ENCODE measurements at regions not wholly inside any gene's neighbourhood (a gene's known extent, or its start where the extent isn't known, plus 50 kb on each side); places are given as distances from the start of the nearest gene placed in this dataset.

GRCh38 chr18:21162786-21163185 lies 51.2 kb upstream of the ROCK1 start:
- H3K4me3 ChIP-seq (replicated peaks in 1 of 2; ENCODE audit: low read depth in 2 of 2, low read length in 2 of 2), result no peak overlapping the region
- no peak for TF ChIP-seq CTCF (IDR thresholded peaks at IDR 0.05; ENCODE audit: low read depth, low read length)
- no peak for DNase-seq (ENCODE audit: low read depth in 2 of 2)

DNA sequence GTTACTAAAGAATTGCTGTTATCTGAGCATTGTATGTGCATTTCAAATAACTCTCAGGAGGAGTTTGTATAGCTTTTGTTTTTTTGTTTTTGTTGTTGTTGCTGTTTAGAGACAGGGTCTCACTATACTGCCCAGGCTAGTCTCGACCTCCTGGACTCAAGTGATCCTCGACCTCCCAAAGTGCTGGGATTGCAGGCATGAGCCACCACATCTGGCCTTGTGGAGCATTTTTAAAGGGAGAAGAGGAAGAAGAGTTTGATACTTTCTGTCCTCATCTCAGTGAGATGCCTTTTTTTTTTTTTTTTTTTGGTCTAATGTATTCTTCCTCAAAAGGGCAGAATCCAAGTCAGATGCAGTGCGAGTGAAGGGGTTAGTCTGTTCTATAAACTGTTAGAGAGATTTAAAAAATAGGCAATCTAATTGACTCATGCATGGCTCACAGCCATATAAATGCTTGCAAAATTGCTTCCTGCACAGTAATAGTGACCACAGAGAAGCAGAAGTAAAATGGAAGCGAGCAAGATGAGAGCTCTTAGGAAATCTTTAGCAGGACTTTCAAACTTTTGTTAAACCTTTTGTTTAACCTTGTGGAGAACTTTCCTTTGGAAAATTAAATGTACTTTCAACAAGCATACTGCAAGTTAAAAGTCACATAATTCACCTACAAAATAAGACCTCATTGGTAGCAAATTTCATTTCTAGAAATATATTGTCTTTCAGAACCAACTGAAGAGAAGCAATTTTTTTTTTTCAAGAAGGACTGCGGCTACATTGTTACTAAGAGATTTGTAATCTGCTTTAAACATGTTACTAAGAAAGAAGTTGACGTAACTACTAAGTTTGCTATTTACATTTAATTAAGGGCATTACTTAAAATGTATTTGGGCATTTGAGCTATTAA lies 52.3 kb upstream of the ROCK1 start:
- DNase-seq (ENCODE audit: low read depth in 2 of 2), result peak; percentile 76 to 95

GRCh38 chr18:21164548-21165095 lies 53.0 kb upstream of the ROCK1 start:
- peak in 1 of 2 donors; percentile 50 for DNase-seq (ENCODE audit: low read depth in 2 of 2)
- TF ChIP-seq CTCF (IDR thresholded peaks at IDR 0.05; ENCODE audit: low read depth, low read length), result no peak
- no peak overlapping the region for H3K4me3 ChIP-seq (replicated peaks in 1 of 2; ENCODE audit: low read depth in 2 of 2, low read length in 2 of 2)

More for the DNA sequence above, 52.3 kb upstream of the ROCK1 start:
- no peak overlapping the region for H3K4me3 ChIP-seq (replicated peaks in 1 of 2; ENCODE audit: low read depth in 2 of 2, low read length in 2 of 2)
- no peak for TF ChIP-seq CTCF (IDR thresholded peaks at IDR 0.05; ENCODE audit: low read depth, low read length)

DNA sequence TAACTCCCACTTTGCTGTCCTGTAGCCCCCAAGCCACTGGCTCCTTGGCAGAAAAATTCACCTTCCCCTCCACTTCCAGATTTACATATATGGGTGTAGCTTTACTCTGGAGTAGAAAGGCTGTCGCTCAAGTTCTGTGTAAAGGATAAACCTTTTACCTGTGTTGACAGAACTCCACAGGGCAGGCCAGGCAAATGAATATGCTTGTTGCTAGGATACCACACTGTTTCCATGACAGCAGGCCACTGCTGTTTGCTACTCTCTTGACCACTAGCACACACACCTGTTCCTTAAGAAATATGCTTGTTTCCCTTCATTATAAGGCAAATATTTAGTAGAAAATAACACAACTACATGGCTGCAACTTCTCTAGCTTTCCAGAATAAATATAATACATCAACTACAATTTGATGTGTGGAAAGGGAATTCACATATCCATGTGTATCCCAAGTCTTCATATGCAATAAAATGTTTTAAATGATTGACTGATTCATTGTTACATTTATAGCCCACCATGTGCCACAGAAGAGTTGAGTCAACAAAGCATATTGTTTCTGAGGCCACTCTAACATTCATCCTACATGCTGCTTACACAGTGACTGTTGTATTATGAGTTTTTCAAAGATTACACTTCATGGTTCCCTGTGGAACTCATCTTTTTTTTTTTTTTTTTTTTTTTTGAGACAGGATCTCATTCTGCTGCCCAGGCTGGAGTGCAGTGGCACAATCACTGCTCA lies 56.2 kb upstream of the ROCK1 start:
- peak in 1 of 2 donors; percentile 25 for DNase-seq (ENCODE audit: low read depth in 2 of 2)
- TF ChIP-seq CTCF (IDR thresholded peaks at IDR 0.05; ENCODE audit: low read depth, low read length), result no peak
- H3K4me3 ChIP-seq (replicated peaks in 1 of 2; ENCODE audit: low read depth in 2 of 2, low read length in 2 of 2), result no peak overlapping the region

DNA sequence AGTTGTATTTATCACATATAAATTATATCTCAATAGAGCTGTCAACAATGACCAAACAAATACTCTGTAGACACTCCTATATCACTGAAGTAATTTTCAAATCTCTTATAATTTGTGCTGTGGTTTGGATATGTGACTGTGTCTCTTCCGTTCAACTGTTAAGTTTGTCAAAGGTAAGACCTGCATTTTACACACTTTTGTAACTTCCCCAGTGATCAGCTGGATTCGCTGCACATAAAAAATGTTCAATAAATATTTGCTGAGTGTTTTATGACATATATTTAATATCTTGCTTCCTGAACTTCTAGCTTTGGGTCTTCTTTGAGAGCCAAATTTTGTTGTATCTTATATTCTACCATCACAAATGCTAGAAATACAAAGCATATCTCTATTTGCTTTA lies 57.3 kb upstream of the ROCK1 start:
- no peak for TF ChIP-seq CTCF (IDR thresholded peaks at IDR 0.05; ENCODE audit: low read depth, low read length)
- DNase-seq (ENCODE audit: low read depth in 2 of 2), result no peak
- H3K4me3 ChIP-seq (replicated peaks in 1 of 2; ENCODE audit: low read depth in 2 of 2, low read length in 2 of 2), result no peak overlapping the region

DNA sequence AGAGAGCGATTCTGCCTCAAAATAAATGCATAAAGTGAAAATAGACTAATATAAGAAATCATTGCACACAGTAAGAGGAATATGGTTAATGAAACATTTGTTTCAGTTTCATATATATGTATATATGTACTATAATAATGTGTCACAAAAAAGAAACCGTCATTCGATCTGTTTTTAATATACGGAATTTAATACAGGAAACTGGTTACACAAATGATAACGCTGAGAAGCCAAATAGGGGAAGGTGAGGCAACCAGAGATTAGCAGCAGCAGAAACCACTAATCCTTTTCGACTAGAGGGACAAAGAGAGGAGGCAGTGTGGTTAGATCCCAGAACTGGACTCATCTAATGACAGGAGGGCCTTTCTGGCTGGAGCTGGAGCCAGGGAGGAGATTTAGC lies 64.2 kb upstream of the GREB1L start:
- TF ChIP-seq CTCF (IDR thresholded peaks at IDR 0.05; ENCODE audit: low read depth, low read length), result no peak
- no peak overlapping the region for H3K4me3 ChIP-seq (replicated peaks in 1 of 2; ENCODE audit: low read depth in 2 of 2, low read length in 2 of 2)
- DNase-seq (ENCODE audit: low read depth in 2 of 2), result no peak
